ENCODE measurements at regions not wholly inside any gene's neighbourhood (a gene's known extent, or its start where the extent isn't known, plus 50 kb on each side); places are given as distances from the start of the nearest gene placed in this dataset.

DNA sequence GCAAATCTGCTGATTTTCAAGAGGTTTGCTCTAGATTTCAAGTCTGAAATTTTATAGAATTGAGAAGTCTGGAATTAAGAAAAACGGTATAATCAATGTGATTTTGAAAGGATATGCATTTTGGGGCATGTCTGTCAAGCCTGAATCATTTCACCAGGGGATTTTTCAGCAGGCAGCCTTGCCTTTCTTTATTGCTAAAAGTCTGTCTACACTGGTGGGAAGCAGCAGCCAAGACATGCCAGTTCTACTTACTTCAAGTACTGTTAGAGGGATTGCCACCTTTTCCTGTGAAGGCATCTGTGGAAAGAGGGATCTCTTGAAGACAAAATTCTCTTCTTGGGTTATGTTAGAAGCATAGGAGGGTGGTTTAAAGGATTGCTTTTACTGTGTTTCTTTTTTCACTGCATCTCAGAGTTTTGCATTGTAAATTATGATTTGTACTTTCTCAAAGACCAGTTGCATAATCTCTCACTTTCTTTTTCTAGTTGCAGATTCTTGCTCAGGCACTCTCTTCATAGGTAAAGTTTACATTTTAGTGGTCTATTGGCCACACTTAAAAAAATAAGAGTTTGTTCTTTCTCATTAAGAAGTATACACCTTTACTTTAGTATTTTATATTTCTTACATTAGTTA, 837.0 kb downstream of the GALC start:
- TF ChIP-seq, protein P1, sequence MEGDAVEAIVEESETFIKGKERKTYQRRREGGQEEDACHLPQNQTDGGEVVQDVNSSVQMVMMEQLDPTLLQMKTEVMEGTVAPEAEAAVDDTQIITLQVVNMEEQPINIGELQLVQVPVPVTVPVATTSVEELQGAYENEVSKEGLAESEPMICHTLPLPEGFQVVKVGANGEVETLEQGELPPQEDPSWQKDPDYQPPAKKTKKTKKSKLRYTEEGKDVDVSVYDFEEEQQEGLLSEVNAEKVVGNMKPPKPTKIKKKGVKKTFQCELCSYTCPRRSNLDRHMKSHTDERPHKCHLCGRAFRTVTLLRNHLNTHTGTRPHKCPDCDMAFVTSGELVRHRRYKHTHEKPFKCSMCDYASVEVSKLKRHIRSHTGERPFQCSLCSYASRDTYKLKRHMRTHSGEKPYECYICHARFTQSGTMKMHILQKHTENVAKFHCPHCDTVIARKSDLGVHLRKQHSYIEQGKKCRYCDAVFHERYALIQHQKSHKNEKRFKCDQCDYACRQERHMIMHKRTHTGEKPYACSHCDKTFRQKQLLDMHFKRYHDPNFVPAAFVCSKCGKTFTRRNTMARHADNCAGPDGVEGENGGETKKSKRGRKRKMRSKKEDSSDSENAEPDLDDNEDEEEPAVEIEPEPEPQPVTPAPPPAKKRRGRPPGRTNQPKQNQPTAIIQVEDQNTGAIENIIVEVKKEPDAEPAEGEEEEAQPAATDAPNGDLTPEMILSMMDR (IDR thresholded peaks at IDR 0.05): no peak
- no peak for TF ChIP-seq POLR2A (IDR thresholded peaks at IDR 0.05; ENCODE audit: low read depth)
